Gastroesophageal sphincter (tissue), 3 donors: ENCODE measurements at regions not wholly inside any gene's neighbourhood (a gene's known extent, or its start where the extent isn't known, plus 50 kb on each side); places are given as distances from the start of the nearest gene placed in this dataset.

Experiments used
- EP300 ChIP-seq: sonication (generic); formaldehyde crosslinking; IDR thresholded peaks from one replicate; pipeline ENCODE4 v1.6.1; 2017; ENCODE audit warnings: antibody characterized with exemption, mild to moderate bottlenecking
- POLR2A ChIP-seq, 2 donors: fragments of 450-650 bp; IDR thresholded peaks; one replicate each; pipeline ENCODE4 v1.6.1; 2017; ENCODE audit warnings: antibody characterized with exemption in 2 of 2, mild to moderate bottlenecking in 2 of 2, moderate library complexity in 1 of 2
- POLR2AphosphoS5 ChIP-seq: sonication (generic); formaldehyde crosslinking; IDR thresholded peaks from one replicate; pipeline ENCODE4 v1.6.1; 2017; ENCODE audit warnings: antibody characterized with exemption
- TF ChIP-seq, protein P1 (sequence below), 4 experiments: fragments of 200-600 bp in 2 of 4; fragments of 450-650 bp in 2 of 4; sonication (generic) in 1 of 4; IDR thresholded peaks; one replicate each; pipeline ENCODE4 v1.5.1; 2017 to 2019; ENCODE audit warnings: antibody characterized with exemption in 4 of 4, mild to moderate bottlenecking in 2 of 4, moderate library complexity in 2 of 4

DNA sequence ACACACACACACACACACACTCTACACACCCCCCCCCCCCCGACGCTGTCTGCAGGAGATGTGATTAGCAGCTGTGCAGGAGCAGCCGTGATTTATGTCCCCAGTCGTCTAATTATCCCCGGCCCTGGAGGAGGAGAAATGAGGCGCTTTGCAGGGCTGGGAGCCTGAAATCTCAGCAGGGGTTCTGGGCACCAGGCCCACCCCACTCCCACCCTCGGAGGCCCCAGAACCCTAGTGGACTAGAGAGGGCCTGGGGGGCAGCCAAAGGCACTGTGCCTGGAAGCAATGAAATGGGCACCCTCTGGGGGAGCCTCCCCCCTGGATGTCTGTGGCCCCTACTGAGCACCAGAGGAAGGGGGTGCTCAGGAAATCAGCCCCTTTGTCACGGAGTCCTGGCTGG lies 134.2 kb upstream of the CIBAR2 start:
- TF ChIP-seq, protein P1, sequence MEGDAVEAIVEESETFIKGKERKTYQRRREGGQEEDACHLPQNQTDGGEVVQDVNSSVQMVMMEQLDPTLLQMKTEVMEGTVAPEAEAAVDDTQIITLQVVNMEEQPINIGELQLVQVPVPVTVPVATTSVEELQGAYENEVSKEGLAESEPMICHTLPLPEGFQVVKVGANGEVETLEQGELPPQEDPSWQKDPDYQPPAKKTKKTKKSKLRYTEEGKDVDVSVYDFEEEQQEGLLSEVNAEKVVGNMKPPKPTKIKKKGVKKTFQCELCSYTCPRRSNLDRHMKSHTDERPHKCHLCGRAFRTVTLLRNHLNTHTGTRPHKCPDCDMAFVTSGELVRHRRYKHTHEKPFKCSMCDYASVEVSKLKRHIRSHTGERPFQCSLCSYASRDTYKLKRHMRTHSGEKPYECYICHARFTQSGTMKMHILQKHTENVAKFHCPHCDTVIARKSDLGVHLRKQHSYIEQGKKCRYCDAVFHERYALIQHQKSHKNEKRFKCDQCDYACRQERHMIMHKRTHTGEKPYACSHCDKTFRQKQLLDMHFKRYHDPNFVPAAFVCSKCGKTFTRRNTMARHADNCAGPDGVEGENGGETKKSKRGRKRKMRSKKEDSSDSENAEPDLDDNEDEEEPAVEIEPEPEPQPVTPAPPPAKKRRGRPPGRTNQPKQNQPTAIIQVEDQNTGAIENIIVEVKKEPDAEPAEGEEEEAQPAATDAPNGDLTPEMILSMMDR (IDR thresholded peaks at IDR 0.05) = no peak
- TF ChIP-seq EP300 = no peak
- no peak for TF ChIP-seq POLR2A (IDR thresholded peaks at IDR 0.05)
- TF ChIP-seq POLR2AphosphoS5 = no peak
